ENCODE measurements at regions not wholly inside any gene's neighbourhood (a gene's known extent, or its start where the extent isn't known, plus 50 kb on each side); places are given as distances from the start of the nearest gene placed in this dataset.

GRCh38 chr1:234782791-234783190, 172.8 kb upstream of the IRF2BP2 start:
- H4K20me1 ChIP-seq (ENCODE audit: insufficient read depth, low read length) = no peaks in the 10 kb centered on the region
- no peak overlapping the region for H3K27ac ChIP-seq (ENCODE audit: low read depth, low read length, poor library complexity, severe bottlenecking)
- no peak for TF ChIP-seq EZH2 (IDR thresholded peaks at IDR 0.05; ENCODE audit: borderline replicate concordance, low read length)
- TF ChIP-seq, protein P1, sequence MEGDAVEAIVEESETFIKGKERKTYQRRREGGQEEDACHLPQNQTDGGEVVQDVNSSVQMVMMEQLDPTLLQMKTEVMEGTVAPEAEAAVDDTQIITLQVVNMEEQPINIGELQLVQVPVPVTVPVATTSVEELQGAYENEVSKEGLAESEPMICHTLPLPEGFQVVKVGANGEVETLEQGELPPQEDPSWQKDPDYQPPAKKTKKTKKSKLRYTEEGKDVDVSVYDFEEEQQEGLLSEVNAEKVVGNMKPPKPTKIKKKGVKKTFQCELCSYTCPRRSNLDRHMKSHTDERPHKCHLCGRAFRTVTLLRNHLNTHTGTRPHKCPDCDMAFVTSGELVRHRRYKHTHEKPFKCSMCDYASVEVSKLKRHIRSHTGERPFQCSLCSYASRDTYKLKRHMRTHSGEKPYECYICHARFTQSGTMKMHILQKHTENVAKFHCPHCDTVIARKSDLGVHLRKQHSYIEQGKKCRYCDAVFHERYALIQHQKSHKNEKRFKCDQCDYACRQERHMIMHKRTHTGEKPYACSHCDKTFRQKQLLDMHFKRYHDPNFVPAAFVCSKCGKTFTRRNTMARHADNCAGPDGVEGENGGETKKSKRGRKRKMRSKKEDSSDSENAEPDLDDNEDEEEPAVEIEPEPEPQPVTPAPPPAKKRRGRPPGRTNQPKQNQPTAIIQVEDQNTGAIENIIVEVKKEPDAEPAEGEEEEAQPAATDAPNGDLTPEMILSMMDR (IDR thresholded peaks at IDR 0.05; ENCODE audit: low read length) = no peak
- no peak overlapping the region for H3K9ac ChIP-seq (ENCODE audit: low read length)
- no peak overlapping the region for H3K4me2 ChIP-seq (ENCODE audit: low read length)
- H3K9me2 ChIP-seq (ENCODE audit: low read depth, low read length) = no peaks in the 10 kb centered on the region
- no peaks in the 10 kb centered on the region for H3F3A ChIP-seq (ENCODE audit: insufficient read depth, low read length)
- peaks cover 6% of the 10 kb centered on the region; the same call in 1 of the 2 replicates for H3K27me3 ChIP-seq (ENCODE audit: insufficient read depth, low read length)
- no peaks in the 10 kb centered on the region for H3K79me2 ChIP-seq (ENCODE audit: insufficient read depth, low read length)
- H3K4me1 ChIP-seq (ENCODE audit: insufficient read depth, low read length, severe bottlenecking) = no peaks in the 10 kb centered on the region
- no peaks in the 10 kb centered on the region for H3K9me3 ChIP-seq (ENCODE audit: low read length)
- H2AFZ ChIP-seq (ENCODE audit: low read length) = no peak overlapping the region
- H3K36me3 ChIP-seq (ENCODE audit: insufficient read depth, low read length) = no peaks in the 10 kb centered on the region
- no peak overlapping the region for H3K4me3 ChIP-seq (ENCODE audit: low read depth, low read length, poor library complexity, severe bottlenecking)

DNA sequence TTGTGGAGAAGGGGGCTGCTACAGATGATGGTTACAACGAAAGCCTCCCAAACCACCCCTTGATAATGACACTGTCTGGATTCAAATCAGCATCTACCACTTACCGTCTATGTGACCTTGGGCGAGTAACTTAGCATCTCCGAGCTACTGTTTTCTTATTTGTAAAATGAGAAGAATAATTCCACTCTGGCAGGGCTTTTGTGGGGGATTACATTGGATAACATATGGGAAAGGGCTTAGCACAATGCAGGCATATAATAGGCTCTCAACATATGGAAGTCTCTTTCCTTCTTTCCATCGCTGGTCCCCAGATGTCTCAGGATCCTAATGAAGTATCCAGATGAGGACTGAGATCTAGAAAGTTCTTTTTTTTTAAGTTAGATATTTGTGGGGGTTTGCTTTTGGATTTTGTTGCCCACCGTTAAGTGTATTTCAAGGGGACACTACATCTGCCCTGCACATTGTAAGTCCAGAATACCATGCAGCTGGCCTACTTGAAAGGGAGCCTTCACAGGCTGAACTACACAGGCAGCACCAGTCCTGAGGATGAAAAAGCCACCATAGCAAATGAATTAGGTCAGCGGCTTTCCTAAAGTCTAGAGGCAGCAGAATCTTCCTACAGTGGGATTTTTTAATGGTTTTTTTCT, 172.2 kb upstream of the IRF2BP2 start:
- no peak for TF ChIP-seq EZH2 (IDR thresholded peaks at IDR 0.05; ENCODE audit: borderline replicate concordance, low read length)
- TF ChIP-seq, protein P1 (IDR thresholded peaks at IDR 0.05; ENCODE audit: low read length) = no peak
- Histone ChIP-seq H3K79me2 (ENCODE audit: insufficient read depth, low read length) (no peaks in the 10 kb centered on the region), H3F3A (ENCODE audit: insufficient read depth, low read length) (no peaks in the 10 kb centered on the region), H3K4me1 (ENCODE audit: insufficient read depth, low read length, severe bottlenecking) (no peaks in the 10 kb centered on the region), H2AFZ (ENCODE audit: low read length) (no peak overlapping the region), H3K4me3 (ENCODE audit: low read depth, low read length, poor library complexity, severe bottlenecking) (no peak overlapping the region), H3K27me3 (ENCODE audit: insufficient read depth, low read length) (peaks cover 6% of the 10 kb centered on the region; the same call in 1 of the 2 replicates), H3K9ac (ENCODE audit: low read length) (no peak overlapping the region), H3K9me3 (ENCODE audit: low read length) (no peaks in the 10 kb centered on the region), H3K4me2 (ENCODE audit: low read length) (no peak overlapping the region), H3K9me2 (ENCODE audit: low read depth, low read length) (no peaks in the 10 kb centered on the region), H3K36me3 (ENCODE audit: insufficient read depth, low read length) (no peaks in the 10 kb centered on the region), H4K20me1 (ENCODE audit: insufficient read depth, low read length) (no peaks in the 10 kb centered on the region), H3K27ac (ENCODE audit: low read depth, low read length, poor library complexity, severe bottlenecking) (no peak overlapping the region)

DNA sequence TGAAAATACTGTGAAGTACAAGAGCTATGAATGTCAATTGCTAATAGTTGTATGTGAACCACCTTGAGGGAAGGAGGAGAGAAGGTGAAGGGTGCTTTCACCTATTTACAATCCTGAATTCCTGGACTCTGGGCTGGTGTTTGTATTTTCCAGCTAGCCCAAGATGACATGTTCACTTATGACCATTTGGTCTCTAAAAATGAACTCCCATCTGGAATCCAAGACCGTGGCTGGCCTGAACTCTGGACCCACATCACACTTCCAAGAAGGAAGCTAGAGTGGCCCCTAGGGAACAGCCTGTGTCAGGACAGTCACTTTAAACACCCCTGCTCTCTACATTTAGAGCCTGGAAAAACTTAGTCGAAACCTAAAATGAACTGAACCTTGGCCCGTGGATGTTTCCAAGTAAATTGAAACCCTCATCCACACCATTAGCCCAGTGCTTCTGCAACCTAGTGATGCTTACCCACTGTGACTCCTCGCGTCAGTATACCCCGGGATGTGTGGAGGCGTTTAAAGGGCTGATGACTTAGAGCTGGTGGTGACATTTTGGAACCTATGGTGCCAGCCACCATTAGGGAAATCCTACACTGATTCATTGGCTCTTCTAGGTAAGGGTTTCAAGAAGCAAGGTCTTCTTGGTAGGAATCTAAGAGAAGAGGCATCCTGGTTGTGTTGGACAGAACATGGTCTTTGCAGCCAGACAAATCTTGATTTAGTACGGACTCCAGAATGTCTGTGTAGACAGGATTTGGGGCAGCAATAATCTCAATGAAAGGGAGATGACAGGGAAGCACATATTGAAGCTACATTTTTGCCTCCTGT, 171.5 kb upstream of the IRF2BP2 start:
- TF ChIP-seq EZH2 (IDR thresholded peaks at IDR 0.05; ENCODE audit: borderline replicate concordance, low read length) = no peak
- TF ChIP-seq, protein P1 (IDR thresholded peaks at IDR 0.05; ENCODE audit: low read length) = no peak; the same call in 1 of the 2 replicates
- Histone ChIP-seq H3K36me3 (ENCODE audit: insufficient read depth, low read length) (no peaks in the 10 kb centered on the region), H3K9me2 (ENCODE audit: low read depth, low read length) (no peaks in the 10 kb centered on the region), H3K4me3 (ENCODE audit: low read depth, low read length, poor library complexity, severe bottlenecking) (no peak overlapping the region), H3K79me2 (ENCODE audit: insufficient read depth, low read length) (no peaks in the 10 kb centered on the region), H3K27me3 (ENCODE audit: insufficient read depth, low read length) (peaks cover 6% of the 10 kb centered on the region), H3K9me3 (ENCODE audit: low read length) (no peaks in the 10 kb centered on the region), H3K4me1 (ENCODE audit: insufficient read depth, low read length, severe bottlenecking) (no peaks in the 10 kb centered on the region), H4K20me1 (ENCODE audit: insufficient read depth, low read length) (no peaks in the 10 kb centered on the region), H3K9ac (ENCODE audit: low read length) (no peak overlapping the region), H3K4me2 (ENCODE audit: low read length) (no peak overlapping the region), H3K27ac (ENCODE audit: low read depth, low read length, poor library complexity, severe bottlenecking) (no peak overlapping the region), H3F3A (ENCODE audit: insufficient read depth, low read length) (no peaks in the 10 kb centered on the region), H2AFZ (ENCODE audit: low read length) (no peak overlapping the region)
